NCI-H128 (cell line): ENCODE measurements at regions not wholly inside any gene's neighbourhood (a gene's known extent, or its start where the extent isn't known, plus 50 kb on each side); places are given as distances from the start of the nearest gene placed in this dataset.

ENCODE experiments used
- DNase-seq: peaks from one replicate; lab custom pipeline; 2025; ENCODE audit not compliant: unreplicated experiment; lab: John Stamatoyannopoulos, UW

DNA sequence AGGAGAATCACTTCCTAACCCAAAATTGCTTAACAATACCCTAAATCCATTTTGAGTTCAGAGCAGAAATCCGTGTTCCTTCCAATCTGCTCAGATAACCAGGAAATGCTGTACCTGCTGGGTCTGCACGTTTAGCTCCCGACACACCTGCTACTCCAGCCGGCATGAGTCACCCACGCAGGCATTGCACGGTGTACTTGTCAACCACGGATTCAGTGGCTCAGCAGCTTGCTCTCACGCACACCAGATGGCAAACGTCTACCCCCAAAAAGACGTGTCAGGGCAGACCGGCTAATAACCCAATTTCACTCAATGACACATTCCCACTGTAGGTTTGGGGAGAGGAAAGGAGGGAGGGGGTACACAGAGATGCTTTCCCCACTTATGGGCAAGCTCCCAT is 468.1 kb downstream of the SOX9 start:
- DNase-seq: peak; percentile 50

DNA sequence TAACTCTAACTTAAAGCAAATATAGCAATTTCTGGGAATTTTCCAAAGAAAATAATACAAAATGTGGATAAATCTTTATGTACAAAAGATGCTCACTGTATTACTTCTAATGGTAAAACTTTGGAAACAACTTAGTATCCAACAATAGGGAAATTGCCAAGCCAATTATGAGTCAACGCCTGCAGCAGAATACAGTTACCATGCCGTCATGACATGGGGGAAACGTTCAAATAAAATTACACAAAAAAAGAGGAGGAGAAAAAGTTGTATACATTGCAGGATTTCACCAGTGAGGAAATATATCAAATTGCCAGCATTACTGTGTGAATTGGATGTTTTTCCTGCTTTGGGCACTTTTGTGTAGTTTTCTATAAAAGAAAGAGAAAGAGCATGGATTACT is 469.6 kb downstream of the SOX9 start:
- DNase-seq: no peak

DNA sequence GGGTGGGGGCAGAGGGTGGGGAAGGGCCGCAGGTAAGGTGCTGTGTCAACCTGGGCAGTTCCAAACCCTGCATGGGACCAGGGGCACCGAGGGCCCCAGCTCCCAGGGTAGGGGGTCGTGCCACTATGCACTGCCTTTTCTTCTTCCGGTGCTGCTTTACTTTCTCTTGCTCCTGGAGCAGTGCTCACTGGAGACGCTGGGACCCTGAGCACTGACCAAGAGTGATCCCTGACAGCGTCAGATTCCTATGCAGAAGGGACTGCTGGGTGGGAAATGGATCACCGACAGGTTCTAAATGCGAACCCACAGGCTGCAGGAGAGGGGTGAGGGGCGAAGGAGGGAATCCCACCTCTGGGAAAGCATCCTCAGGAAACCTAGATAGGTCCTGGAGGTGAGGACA is 470.1 kb downstream of the SOX9 start:
- DNase-seq: no peak

DNA sequence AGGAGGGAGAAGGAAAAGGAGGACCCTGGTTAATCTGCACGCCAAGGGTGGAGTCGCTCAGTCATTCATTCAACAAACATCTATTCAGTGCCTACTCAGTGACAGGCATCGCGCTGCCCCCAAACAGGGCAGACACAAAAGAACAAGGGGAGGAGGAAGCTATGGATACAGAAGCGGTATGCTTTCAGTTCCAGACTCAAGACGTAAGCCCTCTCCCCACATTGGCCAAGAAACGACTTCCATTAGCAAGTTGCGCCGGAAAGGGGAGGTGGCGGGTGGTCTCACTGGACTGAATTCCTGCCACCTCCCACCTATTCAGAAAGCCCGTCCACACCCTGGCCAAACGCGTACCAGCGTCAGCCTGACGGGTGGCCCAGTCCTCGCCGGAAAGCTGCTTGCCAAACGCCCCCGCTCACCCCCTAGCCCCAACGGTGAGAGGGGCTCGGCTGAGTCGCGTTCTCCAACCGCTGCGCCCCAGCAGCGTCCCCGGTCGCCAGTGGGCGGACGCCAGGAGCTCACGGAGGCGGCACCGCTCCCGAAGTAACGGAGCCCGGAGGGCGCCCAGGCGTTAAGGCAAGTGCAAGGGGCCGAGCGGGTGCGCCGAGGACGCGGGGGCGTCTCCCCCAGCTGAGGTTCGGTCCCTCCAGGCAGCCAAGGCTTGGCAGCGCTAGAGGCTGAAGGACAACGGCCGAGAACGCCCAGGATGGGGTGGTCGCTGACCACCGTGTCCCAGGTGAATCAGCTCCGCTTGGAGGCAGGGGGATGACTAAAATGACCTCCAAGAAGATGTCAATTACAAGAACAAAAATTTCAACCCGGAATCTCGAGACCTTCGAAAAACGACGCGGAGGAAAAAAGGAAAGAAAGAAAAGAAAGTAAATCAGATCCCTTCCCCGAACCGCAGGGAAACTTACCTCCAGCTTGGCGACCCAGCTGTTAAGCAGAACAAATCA is 470.7 kb downstream of the SOX9 start:
- no peak for DNase-seq

DNA sequence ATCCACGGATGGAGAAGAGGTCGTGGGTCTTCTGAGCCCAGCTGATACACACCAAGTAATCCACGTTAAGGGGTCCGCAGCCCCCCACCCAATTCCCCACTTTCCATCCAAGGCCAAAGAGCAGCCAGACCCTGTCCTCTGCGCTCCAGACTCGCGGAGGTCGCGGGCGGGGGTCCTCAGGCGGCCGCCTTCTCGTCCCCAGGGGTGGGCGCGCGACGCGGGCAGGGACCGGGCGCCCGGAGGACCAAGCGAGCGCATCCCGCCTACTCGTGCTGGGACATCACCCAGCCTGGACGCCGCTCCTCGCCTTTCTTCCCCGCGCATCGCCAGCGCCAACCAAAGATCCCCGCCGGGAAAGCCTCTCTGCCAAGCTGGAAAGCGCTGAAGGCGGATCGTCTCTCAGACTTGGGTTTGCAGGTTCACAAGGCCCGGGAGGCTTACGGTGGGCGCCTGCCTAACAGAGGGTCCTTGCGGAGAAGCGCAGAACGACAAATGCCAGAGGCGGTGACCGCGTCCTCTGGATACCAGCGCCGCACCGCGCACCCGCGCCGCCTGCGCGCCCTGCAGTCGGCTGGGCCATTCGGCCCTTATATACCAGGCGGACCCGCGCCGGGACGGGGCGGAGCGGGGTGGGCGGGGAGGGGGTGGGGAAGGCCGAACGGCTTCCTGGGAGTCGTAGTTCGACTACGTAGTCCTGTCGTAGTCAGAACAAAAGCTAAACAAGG is 471.6 kb downstream of the SOX9 start:
- DNase-seq: peak; percentile 57

DNA sequence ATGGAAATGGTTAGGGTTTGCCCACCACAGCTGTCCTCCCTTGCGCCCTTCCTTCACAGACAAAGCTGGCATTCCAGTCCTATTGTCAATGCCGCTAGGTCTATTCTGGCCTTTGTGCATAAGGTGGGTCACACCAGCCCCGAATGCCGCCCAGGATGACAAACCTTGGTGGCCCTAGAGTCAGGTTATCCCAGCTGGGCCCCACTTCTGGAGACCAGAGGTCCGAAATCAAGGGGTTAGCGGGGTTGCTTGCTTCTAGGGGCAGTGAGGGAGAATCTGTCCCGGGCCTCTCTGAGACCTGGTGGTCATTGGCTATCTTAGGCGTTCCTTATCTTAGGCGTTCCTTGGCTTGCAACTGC is 472.1 kb downstream of the SOX9 start:
- DNase-seq: no peak

DNA sequence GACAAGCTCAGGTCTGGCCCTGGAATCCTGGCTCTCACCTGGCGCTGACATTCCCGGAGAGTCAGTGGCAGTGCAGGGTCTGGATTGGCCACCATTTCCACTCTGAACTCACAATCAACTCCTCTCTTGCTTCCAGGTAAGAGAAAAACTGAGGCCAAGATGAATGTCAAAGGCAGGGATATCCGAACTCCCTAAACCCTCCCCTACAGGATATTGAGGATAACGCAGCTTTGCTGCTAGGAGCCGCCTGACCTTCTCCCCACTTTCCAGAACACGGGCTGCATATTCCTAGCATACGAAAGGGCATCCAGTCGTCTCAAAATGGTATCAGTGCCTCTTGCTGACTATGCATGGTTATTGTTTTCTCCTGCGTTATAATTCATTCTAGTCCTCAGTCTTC is 473.4 kb downstream of the SOX9 start:
- DNase-seq: no peak
